ENCODE measurements at regions not wholly inside any gene's neighbourhood (a gene's known extent, or its start where the extent isn't known, plus 50 kb on each side); places are given as distances from the start of the nearest gene placed in this dataset.

GRCh38 chrX:99468993-99469392 lies 941.1 kb downstream of the PCDH19 start:
- Histone ChIP-seq H3K4me1 (ENCODE audit: control insufficient read depth, insufficient read depth, low read length) (no peaks in the 10 kb centered on the region), H3K9me3 (ENCODE audit: control insufficient read depth, low read length) (no peaks in the 10 kb centered on the region), H3K27ac (ENCODE audit: low read depth, low read length) (no peak overlapping the region), H3K27me3 (ENCODE audit: control insufficient read depth, insufficient read depth, low read length, poor library complexity, severe bottlenecking) (no peaks in the 10 kb centered on the region), H3K4me3 (ENCODE audit: low read length) (no peak overlapping the region), H3K36me3 (ENCODE audit: control insufficient read depth, insufficient read depth, low read length) (no peaks in the 10 kb centered on the region), H3K9ac (ENCODE audit: extremely low read depth, low read length, poor library complexity, severe bottlenecking) (no peak overlapping the region)
- no peaks in the 10 kb centered on the region for H3K4me1 Mint-ChIP-seq
- no peaks in the 10 kb centered on the region for H3K36me3 Mint-ChIP-seq (ENCODE audit: low read depth)
- no peak for DNase-seq
- H3K27me3 Mint-ChIP-seq (ENCODE audit: insufficient read depth) = no peaks in the 10 kb centered on the region
- no peak overlapping the region for H3K27ac Mint-ChIP-seq
- no peaks in the 10 kb centered on the region for H3K9me3 Mint-ChIP-seq
- no peak overlapping the region for H3K4me3 Mint-ChIP-seq
- no peak for TF ChIP-seq CTCF (conservative IDR thresholded peaks at IDR 0.05)
- 79% methylated on average over 5 of the region's 5 CpGs; no CpG with 5 or more reads in 1 of the 2 experiments for WGBS, 2 experiments (ENCODE audit: insufficient coverage in 1 of 2, insufficient read length in 1 of 2)

DNA sequence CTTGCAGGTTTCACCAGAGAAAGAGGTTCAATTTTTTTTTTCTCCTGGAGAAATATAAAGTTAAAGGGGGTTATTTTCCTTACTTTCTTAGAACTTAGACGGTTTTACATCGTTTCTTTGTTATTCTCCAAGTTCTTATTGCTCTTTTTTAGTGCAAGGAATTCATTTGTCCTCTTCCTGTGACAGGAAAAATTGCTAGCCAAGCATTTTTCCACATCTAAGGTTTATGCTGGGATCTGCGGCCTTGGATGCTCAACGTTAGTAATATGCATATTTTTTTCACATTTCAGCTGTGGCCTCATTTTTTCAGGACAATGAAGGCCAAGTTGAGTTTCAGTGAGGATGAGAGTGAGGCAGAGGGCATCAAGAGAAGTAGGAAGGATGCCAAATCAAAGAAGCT lies 948.9 kb downstream of the PCDH19 start:
- DNase-seq = no peak
- no peak overlapping the region for H3K27ac Mint-ChIP-seq
- 81% methylated on average over 4 of the region's 4 CpGs; no CpG with 5 or more reads in 1 of the 2 experiments for WGBS, 2 experiments (ENCODE audit: insufficient coverage in 1 of 2, insufficient read length in 1 of 2)
- H3K27ac ChIP-seq (ENCODE audit: low read depth, low read length) = no peak overlapping the region
- H3K27me3 Mint-ChIP-seq (ENCODE audit: insufficient read depth) = no peaks in the 10 kb centered on the region
- H3K27me3 ChIP-seq (ENCODE audit: control insufficient read depth, insufficient read depth, low read length, poor library complexity, severe bottlenecking) = no peaks in the 10 kb centered on the region
- no peak overlapping the region for H3K4me3 ChIP-seq (ENCODE audit: low read length)
- no peaks in the 10 kb centered on the region for H3K9me3 ChIP-seq (ENCODE audit: control insufficient read depth, low read length)
- H3K4me3 Mint-ChIP-seq = no peak overlapping the region
- TF ChIP-seq CTCF (conservative IDR thresholded peaks at IDR 0.05) = no peak
- H3K9ac ChIP-seq (ENCODE audit: extremely low read depth, low read length, poor library complexity, severe bottlenecking) = no peak overlapping the region
- H3K9me3 Mint-ChIP-seq = no peaks in the 10 kb centered on the region
- H3K36me3 Mint-ChIP-seq (ENCODE audit: low read depth) = no peaks in the 10 kb centered on the region
- H3K4me1 Mint-ChIP-seq = no peaks in the 10 kb centered on the region
- H3K4me1 ChIP-seq (ENCODE audit: control insufficient read depth, insufficient read depth, low read length) = no peaks in the 10 kb centered on the region
- no peaks in the 10 kb centered on the region for H3K36me3 ChIP-seq (ENCODE audit: control insufficient read depth, insufficient read depth, low read length)

DNA sequence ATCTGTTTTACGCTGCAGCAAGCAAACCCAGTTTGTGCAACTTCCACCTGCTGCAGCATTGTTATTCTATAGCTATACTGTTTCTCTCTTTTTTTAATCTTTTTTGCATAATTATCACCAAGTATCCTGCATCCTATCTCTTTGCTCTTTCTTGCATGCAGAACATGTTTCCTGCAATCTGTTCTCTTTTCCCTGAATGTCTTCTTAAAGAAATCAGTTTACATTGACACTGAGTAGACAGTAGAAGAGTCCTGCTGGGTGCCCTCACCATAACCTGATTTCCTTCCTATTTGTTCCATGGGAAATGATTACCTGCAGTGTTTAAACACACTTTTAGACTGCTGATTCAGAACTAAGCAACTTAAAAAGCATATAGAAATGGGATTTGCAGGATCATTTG lies 964.7 kb downstream of the PCDH19 start:
- no peak for DNase-seq
- no peak overlapping the region for H3K27ac Mint-ChIP-seq
- no peaks in the 10 kb centered on the region for H3K36me3 ChIP-seq (ENCODE audit: control insufficient read depth, insufficient read depth, low read length)
- WGBS, 2 experiments (ENCODE audit: insufficient coverage in 1 of 2, insufficient read length in 1 of 2) = 100% methylated on average over 1 of the region's 1 CpG
- no peaks in the 10 kb centered on the region for H3K4me1 ChIP-seq (ENCODE audit: control insufficient read depth, insufficient read depth, low read length)
- H3K4me3 ChIP-seq (ENCODE audit: low read length) = no peak overlapping the region
- H3K27ac ChIP-seq (ENCODE audit: low read depth, low read length) = no peak overlapping the region
- no peak for TF ChIP-seq CTCF (conservative IDR thresholded peaks at IDR 0.05)
- no peaks in the 10 kb centered on the region for H3K27me3 ChIP-seq (ENCODE audit: control insufficient read depth, insufficient read depth, low read length, poor library complexity, severe bottlenecking)
- H3K4me3 Mint-ChIP-seq = no peak overlapping the region
- no peaks in the 10 kb centered on the region for H3K4me1 Mint-ChIP-seq
- H3K9me3 Mint-ChIP-seq = no peaks in the 10 kb centered on the region
- H3K27me3 Mint-ChIP-seq (ENCODE audit: insufficient read depth) = no peaks in the 10 kb centered on the region
- no peaks in the 10 kb centered on the region for H3K9me3 ChIP-seq (ENCODE audit: control insufficient read depth, low read length)
- no peaks in the 10 kb centered on the region for H3K36me3 Mint-ChIP-seq (ENCODE audit: low read depth)
- no peak overlapping the region for H3K9ac ChIP-seq (ENCODE audit: extremely low read depth, low read length, poor library complexity, severe bottlenecking)

Measured in endodermal cell (in vitro differentiated cells).